K562 (cell line): ENCODE measurements at regions not wholly inside any gene's neighbourhood (a gene's known extent, or its start where the extent isn't known, plus 50 kb on each side); places are given as distances from the start of the nearest gene placed in this dataset.

Experiments
- BRF1 ChIP-seq: IDR thresholded peaks from 3 replicates; pipeline ENCODE4 v1.6.1; 2011; ENCODE audit warnings: borderline replicate concordance, mild to moderate bottlenecking; ENCODE audit not compliant: insufficient read length; ENCODE audit errors: extremely low read depth
- E2F8 ChIP-seq: fragments of 450-650 bp; IDR thresholded peaks from 2 replicates; pipeline ENCODE4 v1.7.1; 2018; ENCODE audit warnings: mild to moderate bottlenecking, low read depth; ENCODE audit not compliant: partially characterized antibody
- ETS2 ChIP-seq: IDR thresholded peaks from 2 replicates; pipeline ENCODE4 v1.6.1; 2016; ENCODE audit warnings: borderline replicate concordance, missing genetic modification characterization, mild to moderate bottlenecking, moderate library complexity, missing compliant biosample characterization; ENCODE audit not compliant: poor library complexity, severe bottlenecking
- ETV1 ChIP-seq: fragments of 450-650 bp; conservative IDR thresholded peaks from 2 replicates; pipeline ENCODE4 v1.6.1; 2016; ENCODE audit warnings: missing genetic modification characterization, control low read depth, low read depth, missing compliant biosample characterization
- FOS ChIP-seq: IDR thresholded peaks from 3 replicates; pipeline ENCODE4 v1.6.1; 2011; ENCODE audit not compliant: insufficient read length; ENCODE audit errors: extremely low read depth
- GABPA ChIP-seq: fragments of 200-800 bp; sonication (Bioruptor generic); conservative IDR thresholded peaks from 2 replicates; pipeline ENCODE4 v1.6.1; 2016; ENCODE audit warnings: low read depth, missing genetic modification characterization, missing compliant biosample characterization
- HIVEP1 ChIP-seq: fragments of 250-450 bp; sonication (Bioruptor Pico); IDR thresholded peaks from 2 replicates; pipeline ENCODE4 v1.4.0; 2020; ENCODE audit warnings: mild to moderate bottlenecking
- ILK ChIP-seq: fragments of 450-650 bp; IDR thresholded peaks from 2 replicates; pipeline ENCODE4 v1.6.1; 2016; ENCODE audit warnings: missing genetic modification characterization, low read depth, mild to moderate bottlenecking, missing compliant biosample characterization, moderate library complexity, borderline replicate concordance
- JUN ChIP-seq, 2 experiments: sonication (generic) in 1 of 2; formaldehyde crosslinking in 1 of 2; IDR thresholded peaks; 2 replicates each; pipeline versions ENCODE4 v1.6.1 to v1.8.0; 2012 to 2022; ENCODE audit warnings: borderline replicate concordance in 2 of 2, mild to moderate bottlenecking in 2 of 2, improper control_type of control experiment in 1 of 2, low read depth in 1 of 2, low read length in 1 of 2, missing genetic modification reagents in 1 of 2
- KLF13 ChIP-seq: fragments of 450-650 bp; IDR thresholded peaks from 2 replicates; pipeline ENCODE4 v1.6.1; 2016; ENCODE audit warnings: missing genetic modification characterization, low read depth, mild to moderate bottlenecking, missing compliant biosample characterization, moderate library complexity, borderline replicate concordance
- NCOA4 ChIP-seq: fragments of 450-650 bp; IDR thresholded peaks from 2 replicates; pipeline ENCODE4 v1.6.1; 2018; ENCODE audit warnings: mild to moderate bottlenecking; ENCODE audit not compliant: partially characterized antibody
- SETDB1 ChIP-seq: IDR thresholded peaks from one replicate; pipeline ENCODE4 v1.6.1; 2012; ENCODE audit warnings: low read length, control low read depth, inconsistent platforms
- SUPT5H ChIP-seq: fragments of 450-650 bp; IDR thresholded peaks from 2 replicates; pipeline ENCODE4 v1.6.1; 2016
- ZFX ChIP-seq: sonication (generic); formaldehyde crosslinking; IDR thresholded peaks from 2 replicates; pipeline ENCODE4 v1.8.0; 2022; ENCODE audit warnings: mild to moderate bottlenecking, missing genetic modification reagents, moderate library complexity
- ZNF197 ChIP-seq: fragments of 200-800 bp; sonication (Bioruptor generic); IDR thresholded peaks from 2 replicates; pipeline ENCODE4 v1.6.1; 2016; ENCODE audit warnings: low read depth, missing genetic modification characterization, missing compliant biosample characterization
- ZNF263 ChIP-seq: sonication (generic); formaldehyde crosslinking; IDR thresholded peaks from 2 replicates; pipeline ENCODE4 v1.8.0; 2022; ENCODE audit warnings: mild to moderate bottlenecking, missing genetic modification reagents, borderline replicate concordance
- ZNF324 ChIP-seq: fragments of 250-450 bp; sonication (Bioruptor Pico); IDR thresholded peaks from 2 replicates; pipeline ENCODE4 v1.4.0; 2020; ENCODE audit warnings: mild to moderate bottlenecking
- TF ChIP-seq, protein P1 (sequence below): sonication (generic); formaldehyde crosslinking; IDR thresholded peaks from 2 replicates; pipeline ENCODE4 v1.8.0; 2023; ENCODE audit warnings: missing genetic modification reagents, mild to moderate bottlenecking, borderline replicate concordance

GRCh38 chr16:79869304-79870015 is 268.9 kb upstream of the MAF start (continued):
- TF ChIP-seq E2F8: no peak
- no peak; the same call in 1 of the 2 replicates for TF ChIP-seq JUN (IDR thresholded peaks at IDR 0.05; ENCODE audit: borderline replicate concordance, low read depth, low read length)
- TF ChIP-seq JUN (CRISPR knock-in tag; IDR thresholded peaks at IDR 0.05; ENCODE audit: borderline replicate concordance): no peak
- TF ChIP-seq ZNF324 (CRISPR knock-in tag): no peak
- 0 out of 2 replicates have a peak, but pooled peaks have one; percentile 40 for TF ChIP-seq ILK (tag)
- no peak for TF ChIP-seq NCOA4
- peak; percentile 88 for TF ChIP-seq GABPA (tag)
- no peak for TF ChIP-seq ETS2 (tag)
- TF ChIP-seq BRF1: no peak
- TF ChIP-seq ZNF263 (CRISPR knock-in tag): no peak
- no peak for TF ChIP-seq SETDB1
- TF ChIP-seq HIVEP1 (CRISPR knock-in tag): no peak
- TF ChIP-seq ZFX (CRISPR knock-in tag): no peak; the same call in 1 of the 2 replicates
- TF ChIP-seq ZNF197 (CRISPR knock-in tag): peak; percentile 88; the same call in 1 of the 2 replicates
- peak; percentile 99 for TF ChIP-seq ETV1 (tag)
- no peak for TF ChIP-seq SUPT5H
- TF ChIP-seq KLF13 (tag): 0 out of 2 replicates have a peak, but pooled peaks have one; percentile 18
- TF ChIP-seq, protein P1, sequence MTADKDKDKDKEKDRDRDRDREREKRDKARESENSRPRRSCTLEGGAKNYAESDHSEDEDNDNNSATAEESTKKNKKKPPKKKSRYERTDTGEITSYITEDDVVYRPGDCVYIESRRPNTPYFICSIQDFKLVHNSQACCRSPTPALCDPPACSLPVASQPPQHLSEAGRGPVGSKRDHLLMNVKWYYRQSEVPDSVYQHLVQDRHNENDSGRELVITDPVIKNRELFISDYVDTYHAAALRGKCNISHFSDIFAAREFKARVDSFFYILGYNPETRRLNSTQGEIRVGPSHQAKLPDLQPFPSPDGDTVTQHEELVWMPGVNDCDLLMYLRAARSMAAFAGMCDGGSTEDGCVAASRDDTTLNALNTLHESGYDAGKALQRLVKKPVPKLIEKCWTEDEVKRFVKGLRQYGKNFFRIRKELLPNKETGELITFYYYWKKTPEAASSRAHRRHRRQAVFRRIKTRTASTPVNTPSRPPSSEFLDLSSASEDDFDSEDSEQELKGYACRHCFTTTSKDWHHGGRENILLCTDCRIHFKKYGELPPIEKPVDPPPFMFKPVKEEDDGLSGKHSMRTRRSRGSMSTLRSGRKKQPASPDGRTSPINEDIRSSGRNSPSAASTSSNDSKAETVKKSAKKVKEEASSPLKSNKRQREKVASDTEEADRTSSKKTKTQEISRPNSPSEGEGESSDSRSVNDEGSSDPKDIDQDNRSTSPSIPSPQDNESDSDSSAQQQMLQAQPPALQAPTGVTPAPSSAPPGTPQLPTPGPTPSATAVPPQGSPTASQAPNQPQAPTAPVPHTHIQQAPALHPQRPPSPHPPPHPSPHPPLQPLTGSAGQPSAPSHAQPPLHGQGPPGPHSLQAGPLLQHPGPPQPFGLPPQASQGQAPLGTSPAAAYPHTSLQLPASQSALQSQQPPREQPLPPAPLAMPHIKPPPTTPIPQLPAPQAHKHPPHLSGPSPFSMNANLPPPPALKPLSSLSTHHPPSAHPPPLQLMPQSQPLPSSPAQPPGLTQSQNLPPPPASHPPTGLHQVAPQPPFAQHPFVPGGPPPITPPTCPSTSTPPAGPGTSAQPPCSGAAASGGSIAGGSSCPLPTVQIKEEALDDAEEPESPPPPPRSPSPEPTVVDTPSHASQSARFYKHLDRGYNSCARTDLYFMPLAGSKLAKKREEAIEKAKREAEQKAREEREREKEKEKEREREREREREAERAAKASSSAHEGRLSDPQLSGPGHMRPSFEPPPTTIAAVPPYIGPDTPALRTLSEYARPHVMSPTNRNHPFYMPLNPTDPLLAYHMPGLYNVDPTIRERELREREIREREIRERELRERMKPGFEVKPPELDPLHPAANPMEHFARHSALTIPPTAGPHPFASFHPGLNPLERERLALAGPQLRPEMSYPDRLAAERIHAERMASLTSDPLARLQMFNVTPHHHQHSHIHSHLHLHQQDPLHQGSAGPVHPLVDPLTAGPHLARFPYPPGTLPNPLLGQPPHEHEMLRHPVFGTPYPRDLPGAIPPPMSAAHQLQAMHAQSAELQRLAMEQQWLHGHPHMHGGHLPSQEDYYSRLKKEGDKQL: no peak
- TF ChIP-seq FOS: no peak
